Testis (tissue), 2 donors: ENCODE measurements at regions not wholly inside any gene's neighbourhood (a gene's known extent, or its start where the extent isn't known, plus 50 kb on each side); places are given as distances from the start of the nearest gene placed in this dataset.

Source experiments
- CTCF ChIP-seq, 3 experiments: fragments of 450-650 bp in 2 of 3; fragments of 200-600 bp in 1 of 3; sonication (generic) in 1 of 3; IDR thresholded peaks; one replicate each; pipeline ENCODE4 v1.5.1; 2016 to 2019; ENCODE audit warnings: antibody characterized with exemption in 3 of 3, mild to moderate bottlenecking in 2 of 3, moderate library complexity in 1 of 3
- POLR2A ChIP-seq: fragments of 450-650 bp; IDR thresholded peaks from one replicate; pipeline ENCODE4 v1.6.1; 2017; ENCODE audit warnings: antibody characterized with exemption, mild to moderate bottlenecking, moderate library complexity

- TF ChIP-seq CTCF (IDR thresholded peaks at IDR 0.05) (no peak), POLR2A (no peak)
Measured at GRCh38 chr17:70375813-70376770, 206.8 kb downstream of the KCNJ2 start.
